HEK293 (cell line): ENCODE measurements at regions not wholly inside any gene's neighbourhood (a gene's known extent, or its start where the extent isn't known, plus 50 kb on each side); places are given as distances from the start of the nearest gene placed in this dataset.

ENCODE experiments used
- CTCF ChIA-PET: fragments of 350-600 bp; formaldehyde crosslinking; extraction: SDS; loops from one replicate; lab custom pipeline; 2021; ENCODE audit warnings: antibody characterized with exemption; lab: Yijun Ruan, JAX
- POLR2A ChIA-PET: fragments of 300-600 bp; formaldehyde crosslinking; extraction: SDS; loops from one replicate; lab custom pipeline; 2020; ENCODE audit warnings: antibody characterized with exemption, inconsistent platforms; lab: Yijun Ruan, JAX
- H3K27ac ChIP-seq: fragments of 200-500 bp; sonication (Bioruptor generic); 2 replicates; pipeline ENCODE4 v1.5.1; 2014; ENCODE audit warnings: low read depth, low read length, control low read depth, inconsistent platforms; ENCODE audit errors: extremely low read depth
- H3K36me3 ChIP-seq, 2 experiments: fragments of 200-500 bp in 1 of 2; sonication (Bioruptor generic) in 1 of 2; 1 replicate in 1 of 2; 2 replicates in 1 of 2; pipeline ENCODE4 v1.5.1; 2014 to 2017; ENCODE audit warnings: inconsistent platforms in 2 of 2, low read length in 2 of 2; ENCODE audit not compliant: control insufficient read depth in 2 of 2, insufficient read depth in 1 of 2
- H3K4me1 ChIP-seq: fragments of 200-500 bp; sonication (Bioruptor generic); 2 replicates; pipeline ENCODE4 v1.5.1; 2014; ENCODE audit warnings: mild to moderate bottlenecking, low read length, inconsistent platforms; ENCODE audit not compliant: control insufficient read depth, insufficient read depth
- H3K4me3 ChIP-seq: 2 replicates; pipeline ENCODE4 v1.5.1; 2011; ENCODE audit warnings: low read depth, mild to moderate bottlenecking, control low read depth, low read length, moderate library complexity
- H3K9me3 ChIP-seq: fragments of 200-500 bp; sonication (Bioruptor generic); 2 replicates; pipeline ENCODE4 v1.5.1; 2014; ENCODE audit warnings: low read depth, low read length, inconsistent platforms; ENCODE audit not compliant: control insufficient read depth, insufficient read depth
- BCL11B ChIP-seq: fragments of 450-650 bp; formaldehyde crosslinking; IDR thresholded peaks from 2 replicates; pipeline ENCODE4 v1.5.1; 2016; ENCODE audit warnings: low read depth, missing biosample characterization, missing genetic modification characterization
- EGR2 ChIP-seq: fragments of 450-650 bp; formaldehyde crosslinking; IDR thresholded peaks from 2 replicates; pipeline ENCODE4 v1.5.1; 2016; ENCODE audit warnings: low read depth, missing biosample characterization, missing genetic modification characterization
- GLI2 ChIP-seq: fragments of 450-650 bp; formaldehyde crosslinking; IDR thresholded peaks from 2 replicates; pipeline ENCODE4; 2017; ENCODE audit warnings: missing biosample characterization, missing genetic modification characterization, low read depth, borderline replicate concordance
- KLF7 ChIP-seq: fragments of 450-650 bp; formaldehyde crosslinking; IDR thresholded peaks from 2 replicates; pipeline ENCODE4 v1.5.1; 2016; ENCODE audit warnings: missing biosample characterization, missing genetic modification characterization, borderline replicate concordance
- ZNF548 ChIP-seq: fragments of 450-650 bp; formaldehyde crosslinking; IDR thresholded peaks from 2 replicates; pipeline ENCODE4 v1.5.1; 2016; ENCODE audit warnings: missing biosample characterization, missing genetic modification characterization
- ZNF654 ChIP-seq: fragments of 450-650 bp; formaldehyde crosslinking; IDR thresholded peaks from 2 replicates; pipeline ENCODE4 v1.5.1; 2016; ENCODE audit warnings: low read depth, missing biosample characterization, missing genetic modification characterization
- ZNF660 ChIP-seq: fragments of 450-650 bp; IDR thresholded peaks from 2 replicates; pipeline ENCODE4 v1.5.1; 2018; ENCODE audit warnings: missing biosample characterization, mild to moderate bottlenecking, missing genetic modification characterization
- ZNF701 ChIP-seq: fragments of 450-650 bp; formaldehyde crosslinking; IDR thresholded peaks from 2 replicates; pipeline ENCODE4 v1.5.1; 2016; ENCODE audit warnings: missing biosample characterization, missing genetic modification characterization
- TF ChIP-seq, protein P1 (sequence below): fragments of 450-650 bp; formaldehyde crosslinking; IDR thresholded peaks from 2 replicates; pipeline ENCODE4 v1.5.1; 2016; ENCODE audit warnings: missing biosample characterization, missing genetic modification characterization
- TF ChIP-seq, protein P2 (sequence below): fragments of 450-650 bp; formaldehyde crosslinking; IDR thresholded peaks from 2 replicates; pipeline ENCODE4 v1.5.1; 2017; ENCODE audit warnings: missing biosample characterization, missing genetic modification characterization
- TF ChIP-seq, protein P3 (sequence below): fragments of 450-650 bp; IDR thresholded peaks from 2 replicates; pipeline ENCODE4 v1.5.1; 2018; ENCODE audit warnings: missing biosample characterization, missing genetic modification characterization
- TF ChIP-seq, protein P4 (sequence below): fragments of 450-650 bp; formaldehyde crosslinking; IDR thresholded peaks from 2 replicates; pipeline ENCODE4 v1.5.1; 2016; ENCODE audit warnings: missing biosample characterization, missing genetic modification characterization
- TF ChIP-seq, protein P5 (sequence below): fragments of 450-650 bp; formaldehyde crosslinking; IDR thresholded peaks from 2 replicates; pipeline ENCODE4 v1.5.1; 2016; ENCODE audit warnings: missing biosample characterization, missing genetic modification characterization
- TF ChIP-seq, protein P6 (sequence below): fragments of 450-650 bp; formaldehyde crosslinking; IDR thresholded peaks from 2 replicates; pipeline ENCODE4 v1.5.1; 2016; ENCODE audit warnings: missing biosample characterization, missing genetic modification characterization, borderline replicate concordance

DNA sequence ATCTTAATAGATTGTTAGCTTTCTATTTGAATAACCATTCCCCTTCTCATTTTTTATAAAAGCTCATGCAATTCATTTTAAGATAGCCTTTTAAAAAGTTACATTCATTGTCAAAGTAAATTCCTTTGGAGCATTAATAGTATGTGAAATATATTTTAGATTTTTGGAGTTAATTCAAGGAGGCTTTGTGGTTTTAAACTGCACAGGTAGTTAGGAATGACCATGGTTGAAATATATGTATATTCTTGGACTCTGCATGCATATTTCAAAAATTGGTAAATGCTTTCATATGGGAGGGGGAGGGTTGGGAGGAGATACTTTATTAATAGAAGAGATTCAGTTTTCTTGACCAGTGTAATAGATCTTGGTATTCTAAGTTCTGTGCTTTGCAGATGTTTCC is 244.4 kb upstream of the C2CD4B start:
- Histone ChIP-seq H3K4me1 (no peaks in the 10 kb centered on the region), H3K9me3 (no peaks in the 10 kb centered on the region), H3K4me3 (no peak overlapping the region), H3K36me3 (no peaks in the 10 kb centered on the region), H3K27ac (no peak overlapping the region)
- POLR2A ChIA-PET, result no interaction called here
- TF ChIP-seq, protein P1, sequence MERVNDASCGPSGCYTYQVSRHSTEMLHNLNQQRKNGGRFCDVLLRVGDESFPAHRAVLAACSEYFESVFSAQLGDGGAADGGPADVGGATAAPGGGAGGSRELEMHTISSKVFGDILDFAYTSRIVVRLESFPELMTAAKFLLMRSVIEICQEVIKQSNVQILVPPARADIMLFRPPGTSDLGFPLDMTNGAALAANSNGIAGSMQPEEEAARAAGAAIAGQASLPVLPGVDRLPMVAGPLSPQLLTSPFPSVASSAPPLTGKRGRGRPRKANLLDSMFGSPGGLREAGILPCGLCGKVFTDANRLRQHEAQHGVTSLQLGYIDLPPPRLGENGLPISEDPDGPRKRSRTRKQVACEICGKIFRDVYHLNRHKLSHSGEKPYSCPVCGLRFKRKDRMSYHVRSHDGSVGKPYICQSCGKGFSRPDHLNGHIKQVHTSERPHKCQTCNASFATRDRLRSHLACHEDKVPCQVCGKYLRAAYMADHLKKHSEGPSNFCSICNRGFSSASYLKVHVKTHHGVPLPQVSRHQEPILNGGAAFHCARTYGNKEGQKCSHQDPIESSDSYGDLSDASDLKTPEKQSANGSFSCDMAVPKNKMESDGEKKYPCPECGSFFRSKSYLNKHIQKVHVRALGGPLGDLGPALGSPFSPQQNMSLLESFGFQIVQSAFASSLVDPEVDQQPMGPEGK, result no peak
- CTCF ChIA-PET, result interaction anchor here (0.7 to 1.2 kb wide), 2 partner anchors 330 to 684 kb away, joined by 3 read pairs; no protein-coding TSS in a partner anchor

DNA sequence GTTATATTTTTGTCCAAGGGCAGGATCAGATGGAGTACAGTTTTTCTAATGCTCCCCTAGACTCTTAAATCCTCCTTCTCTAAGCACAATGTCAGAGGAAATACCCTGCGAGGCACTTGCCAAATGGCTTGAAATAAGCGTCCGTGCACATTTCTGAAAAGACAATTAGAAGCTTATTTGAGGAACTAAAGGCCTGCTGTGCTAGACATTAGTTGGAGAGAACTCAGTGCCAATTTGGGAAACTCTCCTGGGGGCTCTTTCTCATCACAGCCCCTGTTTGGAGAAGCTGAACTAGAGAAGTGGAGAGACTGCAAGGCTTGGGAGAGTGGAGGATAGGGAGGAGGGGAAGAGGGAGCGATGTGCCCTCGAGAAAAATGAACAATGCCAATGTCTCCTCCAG is 247.6 kb upstream of the C2CD4B start:
- TF ChIP-seq ZNF660 (tag by site-specific recombination), result no peak
- TF ChIP-seq, protein P2, sequence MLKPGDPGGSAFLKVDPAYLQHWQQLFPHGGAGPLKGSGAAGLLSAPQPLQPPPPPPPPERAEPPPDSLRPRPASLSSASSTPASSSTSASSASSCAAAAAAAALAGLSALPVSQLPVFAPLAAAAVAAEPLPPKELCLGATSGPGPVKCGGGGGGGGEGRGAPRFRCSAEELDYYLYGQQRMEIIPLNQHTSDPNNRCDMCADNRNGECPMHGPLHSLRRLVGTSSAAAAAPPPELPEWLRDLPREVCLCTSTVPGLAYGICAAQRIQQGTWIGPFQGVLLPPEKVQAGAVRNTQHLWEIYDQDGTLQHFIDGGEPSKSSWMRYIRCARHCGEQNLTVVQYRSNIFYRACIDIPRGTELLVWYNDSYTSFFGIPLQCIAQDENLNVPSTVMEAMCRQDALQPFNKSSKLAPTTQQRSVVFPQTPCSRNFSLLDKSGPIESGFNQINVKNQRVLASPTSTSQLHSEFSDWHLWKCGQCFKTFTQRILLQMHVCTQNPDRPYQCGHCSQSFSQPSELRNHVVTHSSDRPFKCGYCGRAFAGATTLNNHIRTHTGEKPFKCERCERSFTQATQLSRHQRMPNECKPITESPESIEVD (tag by site-specific recombination), result no peak
- TF ChIP-seq, protein P3, sequence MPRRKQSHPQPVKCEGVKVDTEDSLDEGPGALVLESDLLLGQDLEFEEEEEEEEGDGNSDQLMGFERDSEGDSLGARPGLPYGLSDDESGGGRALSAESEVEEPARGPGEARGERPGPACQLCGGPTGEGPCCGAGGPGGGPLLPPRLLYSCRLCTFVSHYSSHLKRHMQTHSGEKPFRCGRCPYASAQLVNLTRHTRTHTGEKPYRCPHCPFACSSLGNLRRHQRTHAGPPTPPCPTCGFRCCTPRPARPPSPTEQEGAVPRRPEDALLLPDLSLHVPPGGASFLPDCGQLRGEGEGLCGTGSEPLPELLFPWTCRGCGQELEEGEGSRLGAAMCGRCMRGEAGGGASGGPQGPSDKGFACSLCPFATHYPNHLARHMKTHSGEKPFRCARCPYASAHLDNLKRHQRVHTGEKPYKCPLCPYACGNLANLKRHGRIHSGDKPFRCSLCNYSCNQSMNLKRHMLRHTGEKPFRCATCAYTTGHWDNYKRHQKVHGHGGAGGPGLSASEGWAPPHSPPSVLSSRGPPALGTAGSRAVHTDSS (tag by site-specific recombination), result no peak
- no peak for TF ChIP-seq KLF7 (tag by site-specific recombination)
- TF ChIP-seq, protein P4, sequence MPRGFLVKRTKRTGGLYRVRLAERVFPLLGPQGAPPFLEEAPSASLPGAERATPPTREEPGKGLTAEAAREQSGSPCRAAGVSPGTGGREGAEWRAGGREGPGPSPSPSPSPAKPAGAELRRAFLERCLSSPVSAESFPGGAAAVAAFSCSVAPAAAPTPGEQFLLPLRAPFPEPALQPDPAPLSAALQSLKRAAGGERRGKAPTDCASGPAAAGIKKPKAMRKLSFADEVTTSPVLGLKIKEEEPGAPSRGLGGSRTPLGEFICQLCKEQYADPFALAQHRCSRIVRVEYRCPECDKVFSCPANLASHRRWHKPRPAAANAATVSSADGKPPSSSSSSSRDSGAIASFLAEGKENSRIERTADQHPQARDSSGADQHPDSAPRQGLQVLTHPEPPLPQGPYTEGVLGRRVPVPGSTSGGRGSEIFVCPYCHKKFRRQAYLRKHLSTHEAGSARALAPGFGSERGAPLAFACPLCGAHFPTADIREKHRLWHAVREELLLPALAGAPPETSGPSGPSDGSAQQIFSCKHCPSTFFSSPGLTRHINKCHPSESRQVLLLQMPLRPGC (tag by site-specific recombination), result no peak
- no peaks in the 10 kb centered on the region for H3K4me1 ChIP-seq
- no peaks in the 10 kb centered on the region for H3K9me3 ChIP-seq
- no peak overlapping the region for H3K4me3 ChIP-seq
- H3K36me3 ChIP-seq, result no peaks in the 10 kb centered on the region
- CTCF ChIA-PET, result no interaction called here
- POLR2A ChIA-PET, result no interaction called here
- H3K27ac ChIP-seq, result no peak overlapping the region

DNA sequence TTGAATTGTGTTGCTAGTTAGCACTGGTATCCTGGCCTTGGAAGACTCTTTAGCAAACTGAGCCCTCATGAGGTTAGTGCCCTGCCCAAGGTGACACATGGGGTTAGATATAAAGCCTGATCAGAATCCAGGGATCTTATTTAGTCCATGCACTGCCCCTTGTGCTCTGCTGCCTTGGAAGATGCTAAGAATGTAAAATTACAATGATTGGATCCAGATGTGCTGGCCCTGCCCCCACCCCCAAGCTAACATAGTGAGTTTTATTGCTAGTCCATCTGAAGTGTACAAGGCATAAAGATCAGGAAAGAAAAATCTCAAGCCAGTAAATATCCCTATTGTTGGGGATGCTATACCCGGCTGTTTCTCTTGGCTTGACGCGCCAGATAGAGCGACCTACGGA is 248.1 kb upstream of the C2CD4B start:
- no peak for TF ChIP-seq GLI2 (tag by site-specific recombination)
- TF ChIP-seq ZNF548 (tag by site-specific recombination), result no peak
- no peak for TF ChIP-seq ZNF701 (tag by site-specific recombination)
- TF ChIP-seq EGR2 (tag by site-specific recombination), result no peak
- TF ChIP-seq, protein P5, sequence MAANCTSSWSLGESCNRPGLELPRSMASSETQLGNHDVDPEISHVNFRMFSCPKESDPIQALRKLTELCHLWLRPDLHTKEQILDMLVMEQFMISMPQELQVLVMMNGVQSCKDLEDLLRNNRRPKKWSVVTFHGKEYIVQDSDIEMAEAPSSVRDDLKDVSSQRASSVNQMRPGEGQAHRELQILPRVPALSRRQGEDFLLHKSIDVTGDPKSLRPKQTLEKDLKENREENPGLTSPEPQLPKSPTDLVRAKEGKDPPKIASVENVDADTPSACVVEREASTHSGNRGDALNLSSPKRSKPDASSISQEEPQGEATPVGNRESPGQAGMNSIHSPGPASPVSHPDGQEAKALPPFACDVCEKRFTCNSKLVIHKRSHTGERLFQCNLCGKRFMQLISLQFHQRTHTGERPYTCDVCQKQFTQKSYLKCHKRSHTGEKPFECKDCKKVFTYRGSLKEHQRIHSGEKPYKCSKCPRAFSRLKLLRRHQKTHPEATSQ (tag by site-specific recombination), result no peak
- TF ChIP-seq BCL11B (tag by site-specific recombination), result no peak
- TF ChIP-seq, protein P6, sequence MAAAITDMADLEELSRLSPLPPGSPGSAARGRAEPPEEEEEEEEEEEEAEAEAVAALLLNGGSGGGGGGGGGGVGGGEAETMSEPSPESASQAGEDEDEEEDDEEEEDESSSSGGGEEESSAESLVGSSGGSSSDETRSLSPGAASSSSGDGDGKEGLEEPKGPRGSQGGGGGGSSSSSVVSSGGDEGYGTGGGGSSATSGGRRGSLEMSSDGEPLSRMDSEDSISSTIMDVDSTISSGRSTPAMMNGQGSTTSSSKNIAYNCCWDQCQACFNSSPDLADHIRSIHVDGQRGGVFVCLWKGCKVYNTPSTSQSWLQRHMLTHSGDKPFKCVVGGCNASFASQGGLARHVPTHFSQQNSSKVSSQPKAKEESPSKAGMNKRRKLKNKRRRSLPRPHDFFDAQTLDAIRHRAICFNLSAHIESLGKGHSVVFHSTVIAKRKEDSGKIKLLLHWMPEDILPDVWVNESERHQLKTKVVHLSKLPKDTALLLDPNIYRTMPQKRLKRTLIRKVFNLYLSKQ (tag by site-specific recombination), result no peak
- no peak for TF ChIP-seq ZNF654
- no peak overlapping the region for H3K4me3 ChIP-seq
- H3K36me3 ChIP-seq, result no peaks in the 10 kb centered on the region
- no peaks in the 10 kb centered on the region for H3K9me3 ChIP-seq
- CTCF ChIA-PET, result no interaction called here
- POLR2A ChIA-PET, result no interaction called here
- no peaks in the 10 kb centered on the region for H3K4me1 ChIP-seq
- no peak overlapping the region for H3K27ac ChIP-seq
